ENCODE measurements at regions not wholly inside any gene's neighbourhood (a gene's known extent, or its start where the extent isn't known, plus 50 kb on each side); places are given as distances from the start of the nearest gene placed in this dataset.
A peak's percentile ranks its signal among the peaks of the same experiment; 100 is the strongest.

DNA sequence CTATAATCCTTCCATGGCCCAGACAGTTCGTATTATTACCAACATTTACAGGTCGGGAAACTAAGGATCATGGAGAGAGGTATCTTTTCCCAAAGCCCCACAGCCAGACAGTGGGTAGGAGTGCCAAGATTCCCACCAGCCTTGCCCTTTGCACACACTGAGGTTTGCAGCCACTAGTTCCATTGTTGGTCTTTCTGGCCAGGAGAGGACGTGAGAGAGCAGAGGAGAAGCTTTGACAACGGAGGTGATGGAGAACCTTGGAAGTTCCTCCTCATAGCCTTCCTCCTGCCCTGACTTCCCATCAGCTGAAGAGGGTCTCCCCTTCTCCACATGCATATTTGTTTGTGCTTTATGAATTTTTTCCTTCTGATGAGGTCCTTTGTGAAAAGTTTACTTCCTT is 50.5 kb upstream of the PLCL2 start:
- Histone ChIP-seq H3K27ac (ENCODE audit: extremely low read depth, low read depth, low read length) (no peak overlapping the region), H3K9me3 (replicated peaks; ENCODE audit: control insufficient read depth, insufficient read depth, low read depth, low read length) (no peaks in the 10 kb centered on the region), H3K4me1 (replicated peaks in 1 of 2; ENCODE audit: control insufficient read depth in 2 of 2, insufficient read depth in 2 of 2, low read length in 2 of 2) (no peaks in the 10 kb centered on the region), H3K4me2 (ENCODE audit: insufficient read depth, low read length) (no peak overlapping the region), H4K20me1 (replicated peaks; ENCODE audit: control insufficient read depth, insufficient read depth, low read length) (no peaks in the 10 kb centered on the region), H3K9ac (ENCODE audit: insufficient read depth in 1 of 2, low read depth in 2 of 2, low read length in 2 of 2) (no peak overlapping the region), H3K79me2 (ENCODE audit: control insufficient read depth, insufficient read depth, low read length) (no peaks in the 10 kb centered on the region), H3K4me3 (no peak overlapping the region), H3K9me1 (ENCODE audit: control insufficient read depth, insufficient read depth, low read length) (no peaks in the 10 kb centered on the region), H3K27me3 (ENCODE audit: control insufficient read depth in 2 of 2, insufficient read depth in 2 of 2, low read length in 2 of 2) (no peaks in the 10 kb centered on the region; a peak in 2 of 5 replicates), H2AFZ (ENCODE audit: low read depth, low read length) (no peak overlapping the region), H3K36me3 (ENCODE audit: control insufficient read depth, insufficient read depth, low read length) (no peaks in the 10 kb centered on the region)
- intact Hi-C loops (cut with micrococcal nuclease) (no loop called here), in situ Hi-C loops (cut with MboI) (no loop called here)
- no peak for TF ChIP-seq ZBTB17 (CRISPR knock-in tag; IDR thresholded peaks at IDR 0.05)
- peak in 1 of 2 experiments; percentile 42; a peak in 2 of 4 replicates for TF ChIP-seq RAD21 (CRISPR knock-in tag; conservative IDR thresholded peaks at IDR 0.05 in 1 of 2, IDR thresholded peaks at IDR 0.05 in 1 of 2)
- TF ChIP-seq, protein P1, sequence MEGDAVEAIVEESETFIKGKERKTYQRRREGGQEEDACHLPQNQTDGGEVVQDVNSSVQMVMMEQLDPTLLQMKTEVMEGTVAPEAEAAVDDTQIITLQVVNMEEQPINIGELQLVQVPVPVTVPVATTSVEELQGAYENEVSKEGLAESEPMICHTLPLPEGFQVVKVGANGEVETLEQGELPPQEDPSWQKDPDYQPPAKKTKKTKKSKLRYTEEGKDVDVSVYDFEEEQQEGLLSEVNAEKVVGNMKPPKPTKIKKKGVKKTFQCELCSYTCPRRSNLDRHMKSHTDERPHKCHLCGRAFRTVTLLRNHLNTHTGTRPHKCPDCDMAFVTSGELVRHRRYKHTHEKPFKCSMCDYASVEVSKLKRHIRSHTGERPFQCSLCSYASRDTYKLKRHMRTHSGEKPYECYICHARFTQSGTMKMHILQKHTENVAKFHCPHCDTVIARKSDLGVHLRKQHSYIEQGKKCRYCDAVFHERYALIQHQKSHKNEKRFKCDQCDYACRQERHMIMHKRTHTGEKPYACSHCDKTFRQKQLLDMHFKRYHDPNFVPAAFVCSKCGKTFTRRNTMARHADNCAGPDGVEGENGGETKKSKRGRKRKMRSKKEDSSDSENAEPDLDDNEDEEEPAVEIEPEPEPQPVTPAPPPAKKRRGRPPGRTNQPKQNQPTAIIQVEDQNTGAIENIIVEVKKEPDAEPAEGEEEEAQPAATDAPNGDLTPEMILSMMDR (IDR thresholded peaks at IDR 0.05 in 2 of 3, conservative IDR thresholded peaks at IDR 0.05 in 1 of 3; ENCODE audit: insufficient read depth in 2 of 3, low read depth in 1 of 3, low read length in 3 of 3), result peak; percentile 7 to 41 (median 23); a peak in 2 of 6 replicates
- BruUV-seq (replicated peaks), result no TSS peak
- no peak for DNase-seq (ENCODE audit: extremely low read depth in 1 of 4, low spot score in 3 of 4)
- no peak for FAIRE-seq
- ATAC-seq, result no peak
- ChIA-PET POLR2A (interaction anchor here (0.8 kb wide), 1 partner anchor 10 kb away, joined by 3 read pairs; no protein-coding TSS in a partner anchor), CTCF (ENCODE audit: low intra/inter-chr PET ratio) (no interaction called here)
- WGBS (ENCODE audit: insufficient coverage, low coverage, missing lambda C conversion rate), result 2% methylated on average over 4 of the region's 4 CpGs

DNA sequence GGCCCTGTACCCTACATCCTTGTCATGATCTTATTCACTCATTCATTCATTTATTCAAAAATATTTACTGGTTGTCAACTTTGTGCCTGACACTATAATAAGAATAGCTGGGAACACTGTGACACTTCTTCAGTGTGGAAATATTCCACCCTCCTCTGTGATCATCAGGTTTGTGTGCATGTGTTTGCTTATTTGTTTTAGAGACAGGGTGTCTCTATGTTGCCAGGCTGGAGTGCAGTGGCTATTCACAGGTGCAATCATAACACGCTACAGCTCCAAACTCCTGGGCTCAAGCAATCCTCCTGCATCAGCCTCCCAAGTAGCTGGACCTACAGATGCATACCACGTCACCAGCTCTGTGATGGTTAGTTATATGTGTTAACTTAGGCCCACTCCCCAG is 50.0 kb upstream of the PLCL2 start:
- in situ Hi-C loops (cut with MboI) (no loop called here), intact Hi-C loops (cut with micrococcal nuclease) (no loop called here)
- Histone ChIP-seq H3K4me1 (replicated peaks in 1 of 2; ENCODE audit: control insufficient read depth in 2 of 2, insufficient read depth in 2 of 2, low read length in 2 of 2) (no peaks in the 10 kb centered on the region), H3K79me2 (ENCODE audit: control insufficient read depth, insufficient read depth, low read length) (no peaks in the 10 kb centered on the region), H3K4me3 (no peak overlapping the region), H3K27ac (ENCODE audit: extremely low read depth, low read depth, low read length) (no peak overlapping the region), H3K36me3 (ENCODE audit: control insufficient read depth, insufficient read depth, low read length) (no peaks in the 10 kb centered on the region), H4K20me1 (replicated peaks; ENCODE audit: control insufficient read depth, insufficient read depth, low read length) (no peaks in the 10 kb centered on the region), H3K27me3 (ENCODE audit: control insufficient read depth in 2 of 2, insufficient read depth in 2 of 2, low read length in 2 of 2) (no peaks in the 10 kb centered on the region; a peak in 2 of 5 replicates), H3K4me2 (ENCODE audit: insufficient read depth, low read length) (no peak overlapping the region), H3K9ac (ENCODE audit: insufficient read depth in 1 of 2, low read depth in 2 of 2, low read length in 2 of 2) (no peak overlapping the region), H2AFZ (ENCODE audit: low read depth, low read length) (no peak overlapping the region), H3K9me3 (replicated peaks; ENCODE audit: control insufficient read depth, insufficient read depth, low read depth, low read length) (no peaks in the 10 kb centered on the region), H3K9me1 (ENCODE audit: control insufficient read depth, insufficient read depth, low read length) (no peaks in the 10 kb centered on the region)
- ChIA-PET POLR2A (interaction anchor here (0.7 to 1.4 kb wide), 3 partner anchors 10 to 44 kb away, joined by 3 read pairs; no protein-coding TSS in a partner anchor), CTCF (ENCODE audit: low intra/inter-chr PET ratio) (no interaction called here)
- ATAC-seq (no peak), FAIRE-seq (no peak), DNase-seq (ENCODE audit: extremely low read depth in 1 of 4, low spot score in 3 of 4) (no peak)
- no TSS peak for BruUV-seq (replicated peaks)
- 0% methylated on average over 2 of the region's 2 CpGs for WGBS (ENCODE audit: insufficient coverage, low coverage, missing lambda C conversion rate)
- TF ChIP-seq, protein P2, sequence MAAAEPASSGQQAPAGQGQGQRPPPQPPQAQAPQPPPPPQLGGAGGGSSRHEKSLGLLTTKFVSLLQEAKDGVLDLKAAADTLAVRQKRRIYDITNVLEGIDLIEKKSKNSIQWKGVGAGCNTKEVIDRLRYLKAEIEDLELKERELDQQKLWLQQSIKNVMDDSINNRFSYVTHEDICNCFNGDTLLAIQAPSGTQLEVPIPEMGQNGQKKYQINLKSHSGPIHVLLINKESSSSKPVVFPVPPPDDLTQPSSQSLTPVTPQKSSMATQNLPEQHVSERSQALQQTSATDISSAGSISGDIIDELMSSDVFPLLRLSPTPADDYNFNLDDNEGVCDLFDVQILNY (CRISPR knock-in tag; IDR thresholded peaks at IDR 0.05), result no peak
- no peak for TF ChIP-seq ZNF3 (CRISPR knock-in tag; IDR thresholded peaks at IDR 0.05)
- no peak for TF ChIP-seq RBM39 (optimal IDR thresholded peaks at IDR 0.05; ENCODE audit: low read depth, low read length)

All from K562 (cell line).